ENCODE measurements at regions not wholly inside any gene's neighbourhood (a gene's known extent, or its start where the extent isn't known, plus 50 kb on each side); places are given as distances from the start of the nearest gene placed in this dataset.

GRCh38 chr6:19210849-19211590, 626.1 kb upstream of the ID4 start:
- H3K4me3 Mint-ChIP-seq, result no peak overlapping the region
- TF ChIP-seq CTCF (IDR thresholded peaks at IDR 0.05), result no peak
- CTCF ChIA-PET, result no interaction called here
- Histone ChIP-seq H3K9me3 (ENCODE audit: control insufficient read depth in 1 of 2, insufficient read depth in 1 of 2, low read length in 2 of 2) (peaks cover 0 to 13% of the 10 kb centered on the region in 2 experiments), H3K4me3 (ENCODE audit: low read length) (no peak overlapping the region), H3K4me1 (ENCODE audit: insufficient read depth, low read length) (no peaks in the 10 kb centered on the region), H3K27ac (ENCODE audit: low read depth in 1 of 2, low read length in 2 of 2) (no peak overlapping the region), H3K27me3 (ENCODE audit: control insufficient read depth in 1 of 2, insufficient read depth in 2 of 2, low read length in 2 of 2) (no peaks in the 10 kb centered on the region), H3K36me3 (ENCODE audit: insufficient read depth, low read length) (no peaks in the 10 kb centered on the region)
- H3K4me1 Mint-ChIP-seq (ENCODE audit: low read depth), result no peaks in the 10 kb centered on the region
- DNase-seq, result peak in 3 of 14 experiments; percentile 1 to 2 (median 1)
- no peak overlapping the region for H3K27ac Mint-ChIP-seq
- no peak for ATAC-seq (ENCODE audit: poor library complexity)
- intact Hi-C loops (cut with DNase I, micrococcal nuclease), result no loop called here
- H3K36me3 Mint-ChIP-seq (ENCODE audit: low read depth), result no peaks in the 10 kb centered on the region
- POLR2A ChIA-PET, result no interaction called here
- H3K27me3 Mint-ChIP-seq, result no peaks in the 10 kb centered on the region
- H3K9me3 Mint-ChIP-seq, result peaks cover 8% of the 10 kb centered on the region

DNA sequence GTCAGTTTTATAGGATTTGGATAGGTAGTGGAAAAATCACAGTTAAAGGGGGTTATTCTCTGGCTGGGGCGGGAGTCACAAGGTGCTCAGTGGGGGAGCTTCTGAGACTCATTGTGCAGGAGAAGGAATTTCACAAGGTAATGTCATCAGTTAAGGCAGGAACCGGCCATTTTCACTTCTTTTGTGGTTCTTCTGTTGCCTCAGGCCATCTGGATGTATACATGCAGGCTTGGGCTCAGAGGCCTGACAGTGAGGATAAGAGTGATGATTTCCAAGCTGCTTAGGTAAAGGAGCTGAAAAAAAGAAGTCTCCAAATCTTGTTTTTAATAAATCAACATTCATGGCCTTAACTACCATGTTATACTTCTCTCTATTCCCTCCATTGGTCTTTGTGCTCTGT, 622.9 kb upstream of the ID4 start:
- ChIA-PET CTCF (no interaction called here), POLR2A (no interaction called here)
- Histone ChIP-seq H3K27ac (ENCODE audit: low read depth in 1 of 2, low read length in 2 of 2) (no peak overlapping the region), H3K4me3 (ENCODE audit: low read length) (no peak overlapping the region), H3K36me3 (ENCODE audit: insufficient read depth, low read length) (no peaks in the 10 kb centered on the region), H3K9me3 (ENCODE audit: control insufficient read depth in 1 of 2, insufficient read depth in 1 of 2, low read length in 2 of 2) (peaks cover 0 to 13% of the 10 kb centered on the region in 2 experiments), H3K4me1 (ENCODE audit: insufficient read depth, low read length) (no peaks in the 10 kb centered on the region), H3K27me3 (ENCODE audit: control insufficient read depth in 1 of 2, insufficient read depth in 2 of 2, low read length in 2 of 2) (no peaks in the 10 kb centered on the region)
- Mint-ChIP-seq H3K36me3 (ENCODE audit: low read depth) (no peaks in the 10 kb centered on the region), H3K27me3 (no peaks in the 10 kb centered on the region), H3K27ac (no peak overlapping the region), H3K4me1 (ENCODE audit: low read depth) (no peaks in the 10 kb centered on the region), H3K4me3 (no peak overlapping the region), H3K9me3 (peaks cover 8% of the 10 kb centered on the region)
- intact Hi-C loops (cut with DNase I, micrococcal nuclease), result no loop called here
- DNase-seq, result no peak
- ATAC-seq (ENCODE audit: poor library complexity), result no peak
- no peak for TF ChIP-seq CTCF (IDR thresholded peaks at IDR 0.05)

DNA sequence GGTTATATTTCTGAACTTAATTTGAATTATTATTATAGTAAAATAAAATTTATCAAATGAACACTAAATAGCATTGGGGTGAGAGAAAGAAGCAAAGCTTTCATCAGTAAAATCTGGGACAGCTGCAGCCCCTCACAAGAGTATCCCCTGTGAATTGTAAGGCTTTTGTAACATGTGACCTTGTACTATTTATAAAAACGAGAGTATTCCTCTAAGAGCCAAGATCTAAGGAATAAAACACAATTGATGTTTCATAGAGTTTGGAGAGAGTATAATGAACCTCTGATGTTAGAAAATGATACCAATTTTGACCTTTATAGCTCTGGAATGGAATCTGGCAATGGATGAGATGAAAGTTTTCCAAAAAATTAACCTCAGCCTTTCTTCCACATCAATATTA, 617.2 kb upstream of the ID4 start:
- Histone ChIP-seq H3K9me3 (ENCODE audit: control insufficient read depth in 1 of 2, insufficient read depth in 1 of 2, low read length in 2 of 2) (peaks cover 0 to 8% of the 10 kb centered on the region in 2 experiments), H3K36me3 (ENCODE audit: insufficient read depth, low read length) (no peaks in the 10 kb centered on the region), H3K27me3 (ENCODE audit: control insufficient read depth in 1 of 2, insufficient read depth in 2 of 2, low read length in 2 of 2) (no peaks in the 10 kb centered on the region), H3K4me1 (ENCODE audit: insufficient read depth, low read length) (no peaks in the 10 kb centered on the region), H3K27ac (ENCODE audit: low read depth in 1 of 2, low read length in 2 of 2) (no peak overlapping the region), H3K4me3 (ENCODE audit: low read length) (no peak overlapping the region)
- H3K36me3 Mint-ChIP-seq (ENCODE audit: low read depth), result no peaks in the 10 kb centered on the region
- ATAC-seq (ENCODE audit: poor library complexity) (no peak), DNase-seq (no peak)
- no peaks in the 10 kb centered on the region for H3K4me1 Mint-ChIP-seq (ENCODE audit: low read depth)
- no peak overlapping the region for H3K4me3 Mint-ChIP-seq
- H3K27ac Mint-ChIP-seq, result no peak overlapping the region
- no peaks in the 10 kb centered on the region for H3K27me3 Mint-ChIP-seq
- CTCF ChIA-PET, result no interaction called here
- intact Hi-C loops (cut with DNase I, micrococcal nuclease), result no loop called here
- no peak for TF ChIP-seq CTCF (IDR thresholded peaks at IDR 0.05)
- POLR2A ChIA-PET, result no interaction called here
- H3K9me3 Mint-ChIP-seq, result peaks cover 2% of the 10 kb centered on the region

All from CD4-positive, alpha-beta T cell (primary cell).